ENCODE measurements at regions not wholly inside any gene's neighbourhood (a gene's known extent, or its start where the extent isn't known, plus 50 kb on each side); places are given as distances from the start of the nearest gene placed in this dataset.

GRCh38 chr16:87060034-87060986 is 256.9 kb downstream of the C16orf95 start:
- no peak for DNase-seq (ENCODE audit: low read depth in 1 of 2, low spot score in 1 of 2)

GRCh38 chr16:87061243-87061920 is 255.8 kb downstream of the C16orf95 start:
- no peak for DNase-seq (ENCODE audit: low read depth in 1 of 2, low spot score in 1 of 2)

DNA sequence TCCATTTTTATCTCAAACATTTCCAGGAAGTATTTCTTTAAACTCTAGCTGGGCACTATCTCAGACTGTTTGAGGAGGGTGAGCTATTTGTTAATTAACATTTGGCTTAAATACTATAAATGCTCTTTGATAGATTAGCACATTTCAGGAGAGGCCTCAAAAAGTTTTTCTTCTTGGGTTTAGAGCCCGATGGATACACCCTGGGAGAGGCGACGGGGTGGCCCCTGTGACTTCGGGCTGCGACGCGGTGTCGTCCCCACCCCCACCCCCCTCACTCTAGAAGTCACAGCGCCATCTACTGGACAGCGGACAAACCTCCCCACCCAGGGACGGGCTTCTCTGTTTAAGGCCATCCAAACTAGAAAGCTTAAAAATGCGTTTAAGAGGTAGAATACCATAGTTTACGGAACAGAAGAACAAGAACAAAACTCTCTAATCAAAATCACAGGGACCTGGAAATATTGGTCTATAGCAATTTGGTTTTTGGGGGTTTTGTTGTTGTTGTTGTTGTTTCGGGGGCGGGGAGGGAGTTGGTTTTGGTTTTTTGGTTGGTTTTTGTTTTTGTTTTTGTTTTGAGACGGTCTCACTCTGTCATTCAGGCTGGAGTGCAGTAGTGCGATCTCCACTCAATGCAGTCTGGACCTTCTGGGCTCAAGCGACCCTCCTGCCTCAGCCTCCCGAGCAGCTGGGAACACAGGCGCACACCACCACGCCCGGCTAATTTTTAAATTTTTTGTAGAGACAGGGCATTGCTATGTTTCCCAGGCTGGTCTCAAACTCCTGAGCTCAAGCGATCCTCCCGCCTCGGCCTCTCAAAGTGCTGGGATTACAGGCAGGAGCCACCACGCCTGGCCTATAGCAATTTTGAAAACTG is 254.4 kb downstream of the C16orf95 start:
- DNase-seq (ENCODE audit: low read depth in 1 of 2, low spot score in 1 of 2): peak in 1 of 2 donors; percentile 22

DNA sequence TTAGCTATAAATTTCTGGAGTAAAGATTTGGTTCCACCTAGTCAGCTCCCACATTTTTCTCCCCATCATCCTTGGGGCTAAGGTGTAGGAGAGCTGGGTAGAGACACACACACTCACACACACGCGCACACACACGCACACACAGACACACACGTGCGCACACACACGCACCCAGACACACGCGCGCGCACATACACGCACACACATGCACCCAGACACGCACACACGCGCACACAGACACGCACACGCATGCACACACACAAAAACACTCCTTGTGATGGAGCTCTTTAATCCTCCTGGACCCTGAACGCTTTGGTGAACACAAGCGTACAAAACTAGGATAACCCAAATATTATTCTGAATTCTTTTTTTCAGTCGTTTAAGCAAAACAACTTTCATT is 253.6 kb downstream of the C16orf95 start:
- no peak for DNase-seq (ENCODE audit: low read depth in 1 of 2, low spot score in 1 of 2)

DNA sequence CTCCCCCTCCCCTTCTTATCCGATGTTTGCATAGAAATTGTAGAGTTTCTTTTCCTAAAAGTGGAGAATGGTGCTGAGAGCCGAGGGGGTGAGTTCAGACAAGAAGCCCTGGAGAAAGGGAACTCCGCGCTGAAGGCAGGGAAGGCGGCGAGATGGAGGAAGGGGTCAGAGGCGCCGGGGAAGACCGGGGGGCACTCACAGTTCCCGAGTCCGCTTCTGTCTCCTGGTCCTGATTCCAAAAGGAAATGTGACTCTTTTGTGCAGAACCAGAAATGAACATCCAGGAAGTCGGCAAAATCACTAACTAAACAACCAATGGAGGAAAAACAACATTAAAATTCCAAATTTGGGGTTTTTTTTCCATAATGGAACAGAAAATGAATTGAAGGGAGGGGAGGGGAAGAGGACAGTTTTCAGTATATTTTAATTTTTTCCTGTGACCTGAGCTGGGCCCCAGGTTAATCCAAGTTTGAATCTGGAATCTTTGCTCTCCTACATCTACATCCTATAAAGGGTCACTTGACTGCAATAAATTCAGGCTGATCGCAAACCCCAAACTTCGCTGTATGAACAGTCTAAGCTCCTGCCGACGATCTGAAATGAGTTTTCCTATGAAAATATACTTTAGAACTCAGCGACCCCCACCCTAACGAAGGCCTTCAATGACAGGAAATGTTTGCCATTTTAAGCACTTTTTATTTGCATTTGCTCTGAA is 252.3 kb downstream of the C16orf95 start:
- no peak for DNase-seq (ENCODE audit: low read depth in 1 of 2, low spot score in 1 of 2)

DNA sequence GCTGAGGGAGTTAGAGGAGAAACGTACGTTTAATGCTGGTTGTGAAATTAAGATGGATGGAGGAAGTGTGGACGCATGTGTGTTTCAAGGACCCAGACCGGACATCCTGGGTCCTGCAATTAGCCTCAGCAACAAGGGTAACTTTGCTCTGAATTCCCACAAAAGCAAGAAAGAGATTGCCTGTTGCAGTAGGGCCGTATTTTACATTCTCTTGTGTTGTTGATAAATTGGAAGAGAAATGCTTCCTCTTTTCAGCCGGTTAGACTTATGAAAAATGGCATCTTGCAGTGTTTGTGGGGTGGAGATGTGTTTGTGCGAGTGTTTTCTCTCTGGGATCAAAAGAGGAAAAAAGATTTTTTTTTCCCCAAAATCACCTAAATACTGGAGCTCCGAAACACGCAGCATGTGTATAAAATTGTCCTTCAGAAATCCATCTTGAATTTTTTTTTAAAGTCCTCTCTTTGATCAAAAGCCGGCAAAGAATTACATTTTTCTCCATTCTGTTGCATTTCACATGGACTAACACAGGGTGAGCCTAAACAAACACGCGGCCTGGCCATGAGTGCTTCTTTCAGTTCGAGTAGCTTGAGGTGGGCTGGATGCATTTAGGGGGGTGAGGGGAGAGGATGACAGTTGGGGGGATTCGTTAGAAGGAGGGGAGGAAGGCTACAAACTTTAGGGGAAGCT is 251.6 kb downstream of the C16orf95 start:
- no peak for DNase-seq (ENCODE audit: low read depth in 1 of 2, low spot score in 1 of 2)

DNA sequence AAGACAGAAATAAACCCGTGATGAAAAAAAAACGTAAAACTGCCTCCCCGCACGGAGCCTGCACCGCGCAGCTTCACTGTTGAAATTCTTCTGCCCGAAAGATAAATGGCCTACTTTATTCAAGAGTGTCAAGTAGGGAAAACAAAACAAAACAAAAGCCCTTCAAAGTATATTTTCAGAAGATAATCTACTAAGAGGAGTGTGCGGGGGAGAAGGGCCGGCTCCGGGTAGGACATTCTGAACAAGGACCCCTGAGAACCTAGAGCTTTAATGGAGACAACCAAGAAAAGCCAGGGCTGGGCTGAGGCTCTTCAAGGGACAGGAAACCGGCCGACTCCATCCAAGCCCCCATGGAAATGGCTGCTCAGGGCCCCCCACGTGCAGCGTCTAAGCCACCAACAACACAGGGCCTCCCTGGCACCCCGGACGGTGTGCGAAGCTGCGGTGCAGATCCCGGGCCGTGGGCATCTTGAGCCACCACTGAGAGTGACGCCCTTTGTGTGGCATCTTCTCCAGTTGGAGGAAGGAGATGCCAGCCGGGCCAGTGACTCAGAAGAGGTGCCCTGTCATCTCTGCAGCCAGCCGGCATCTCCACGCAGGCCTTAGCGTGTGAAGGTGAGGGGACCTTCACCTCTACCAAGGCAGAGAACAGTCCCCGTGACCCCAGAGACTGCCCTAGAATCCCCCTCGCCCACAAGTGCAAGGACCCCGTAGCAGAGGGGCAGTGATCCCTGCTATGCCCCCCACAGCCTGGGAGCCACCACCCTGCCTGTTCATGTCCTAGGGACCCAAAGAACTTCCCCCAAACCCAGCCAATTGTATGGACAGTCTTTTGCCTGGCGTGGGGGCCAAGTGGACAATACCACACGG is 250.8 kb downstream of the C16orf95 start:
- DNase-seq (ENCODE audit: low read depth in 1 of 2, low spot score in 1 of 2): no peak

GRCh38 chr16:87067003-87067556 is 250.1 kb downstream of the C16orf95 start:
- DNase-seq (ENCODE audit: low read depth in 1 of 2, low spot score in 1 of 2): no peak

GRCh38 chr16:87067836-87068761 is 249.1 kb downstream of the C16orf95 start:
- no peak for DNase-seq (ENCODE audit: low read depth in 1 of 2, low spot score in 1 of 2)

DNA sequence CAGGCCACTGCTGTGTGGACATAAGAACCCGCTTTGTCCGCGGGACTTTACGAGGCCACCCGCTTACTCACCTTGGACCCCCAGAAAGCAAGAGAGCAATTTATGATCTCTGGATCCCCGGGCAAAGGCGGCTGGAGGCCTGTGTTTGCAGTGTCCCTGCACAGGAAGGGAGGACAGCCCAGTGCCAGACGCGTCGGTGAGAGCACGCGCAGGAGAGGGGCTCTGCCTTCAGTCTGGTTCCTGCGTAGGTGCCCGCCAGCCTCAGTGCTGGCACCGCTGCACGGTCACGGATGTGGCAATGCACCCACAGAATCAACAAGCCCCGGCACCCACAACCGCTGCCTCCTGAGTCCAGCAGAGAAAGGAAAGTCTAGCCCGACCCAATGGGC is 248.4 kb downstream of the C16orf95 start:
- no peak for DNase-seq (ENCODE audit: low read depth in 1 of 2, low spot score in 1 of 2)

DNA sequence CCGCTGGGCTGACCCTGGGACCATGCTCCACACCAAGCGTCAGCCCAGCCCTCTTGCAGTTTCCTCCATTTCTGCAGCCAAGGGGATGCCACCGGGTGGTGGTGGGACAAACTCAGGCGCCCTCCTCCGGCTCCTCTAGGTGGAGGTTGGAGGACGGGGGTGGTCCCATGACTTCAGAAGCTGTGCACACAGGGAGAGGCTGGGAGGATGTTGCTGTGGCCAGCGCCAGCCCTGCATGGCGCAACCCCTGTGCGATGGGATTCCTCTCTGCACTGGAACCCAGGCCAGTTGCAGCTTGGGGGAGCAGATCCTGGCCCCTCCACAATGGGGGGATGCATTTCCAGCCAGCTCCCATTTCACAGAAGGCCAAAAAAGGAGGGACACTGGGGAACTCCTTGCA is 246.5 kb downstream of the C16orf95 start:
- no peak for DNase-seq (ENCODE audit: low read depth in 1 of 2, low spot score in 1 of 2)

DNA sequence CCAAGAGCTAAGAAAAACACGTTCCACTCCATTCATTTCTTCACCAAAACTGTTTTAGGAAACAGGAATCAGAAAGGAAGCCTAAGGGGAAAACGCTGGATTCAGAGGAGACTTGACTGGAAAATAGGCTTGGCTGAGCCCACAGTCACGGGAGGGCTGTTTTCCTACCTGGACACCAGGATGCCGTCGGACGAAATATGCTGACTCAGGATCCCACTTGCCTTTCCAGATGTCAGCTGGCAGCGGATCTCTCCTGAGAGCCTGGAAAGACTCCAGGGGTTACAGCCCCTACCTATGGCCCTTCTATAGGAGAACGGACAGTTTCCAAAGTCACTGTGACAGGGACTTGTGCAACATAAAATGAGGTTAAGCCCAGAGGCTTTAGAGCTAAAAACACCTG is 245.1 kb downstream of the C16orf95 start:
- DNase-seq (ENCODE audit: low read depth in 1 of 2, low spot score in 1 of 2): no peak

GRCh38 chr16:87074641-87075318 is 242.4 kb downstream of the C16orf95 start:
- DNase-seq (ENCODE audit: low read depth in 1 of 2, low spot score in 1 of 2): no peak

DNA sequence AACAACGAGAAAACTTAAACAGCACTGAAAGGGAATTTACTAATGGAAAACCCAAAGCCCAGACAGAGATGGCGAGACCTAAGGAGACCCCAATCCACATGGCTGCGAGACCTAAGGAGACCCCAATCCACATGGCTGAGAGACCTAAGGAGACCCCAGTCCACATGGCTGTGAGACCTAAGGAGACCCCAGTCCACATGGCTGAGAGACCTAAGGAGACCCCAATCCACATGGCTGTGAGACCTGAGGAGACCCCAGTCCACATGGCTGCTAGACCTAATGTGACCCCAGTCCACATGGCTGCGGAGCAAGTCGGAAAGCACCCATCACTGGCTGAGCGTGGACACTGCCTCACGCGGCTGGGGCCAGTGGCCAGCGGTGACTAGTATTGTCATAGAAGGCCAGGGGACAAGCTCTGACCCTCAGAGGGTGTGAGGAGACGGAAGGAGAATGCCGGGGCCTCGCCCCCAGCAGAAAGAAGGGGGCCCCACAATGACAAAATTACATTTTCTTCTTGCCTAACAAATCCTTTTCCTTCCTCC is 241.8 kb downstream of the C16orf95 start:
- no peak for DNase-seq (ENCODE audit: low read depth in 1 of 2, low spot score in 1 of 2)

DNA sequence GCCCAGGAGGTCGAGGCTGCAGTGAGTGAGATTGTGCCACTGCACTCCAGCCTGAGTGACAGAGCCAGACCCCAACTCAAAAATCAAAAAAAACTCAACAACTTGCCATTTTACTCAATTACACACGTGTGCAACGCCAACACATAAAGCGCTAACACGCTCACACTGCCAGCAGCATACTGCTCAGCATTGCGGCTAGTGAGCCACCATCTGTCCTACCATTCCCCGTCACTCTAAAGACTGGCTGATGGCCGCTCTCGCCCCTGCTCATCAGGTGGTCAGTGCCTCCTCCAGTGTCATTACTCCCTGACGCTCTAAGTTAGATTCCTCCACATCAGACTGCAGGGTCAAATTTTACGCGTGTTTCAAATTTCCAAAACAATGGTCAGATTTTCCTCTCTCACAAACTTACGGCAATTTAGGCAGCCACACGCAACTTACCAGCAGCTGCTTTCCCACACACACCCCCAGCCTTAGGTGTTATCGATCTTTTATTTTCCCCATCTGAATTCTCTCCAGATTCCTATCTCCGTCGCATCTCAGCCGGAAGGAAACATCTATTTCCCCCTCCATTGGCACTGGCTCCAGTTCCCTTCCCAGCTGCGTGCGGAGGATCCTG is 240.8 kb downstream of the C16orf95 start:
- no peak for DNase-seq (ENCODE audit: low read depth in 1 of 2, low spot score in 1 of 2)

DNA sequence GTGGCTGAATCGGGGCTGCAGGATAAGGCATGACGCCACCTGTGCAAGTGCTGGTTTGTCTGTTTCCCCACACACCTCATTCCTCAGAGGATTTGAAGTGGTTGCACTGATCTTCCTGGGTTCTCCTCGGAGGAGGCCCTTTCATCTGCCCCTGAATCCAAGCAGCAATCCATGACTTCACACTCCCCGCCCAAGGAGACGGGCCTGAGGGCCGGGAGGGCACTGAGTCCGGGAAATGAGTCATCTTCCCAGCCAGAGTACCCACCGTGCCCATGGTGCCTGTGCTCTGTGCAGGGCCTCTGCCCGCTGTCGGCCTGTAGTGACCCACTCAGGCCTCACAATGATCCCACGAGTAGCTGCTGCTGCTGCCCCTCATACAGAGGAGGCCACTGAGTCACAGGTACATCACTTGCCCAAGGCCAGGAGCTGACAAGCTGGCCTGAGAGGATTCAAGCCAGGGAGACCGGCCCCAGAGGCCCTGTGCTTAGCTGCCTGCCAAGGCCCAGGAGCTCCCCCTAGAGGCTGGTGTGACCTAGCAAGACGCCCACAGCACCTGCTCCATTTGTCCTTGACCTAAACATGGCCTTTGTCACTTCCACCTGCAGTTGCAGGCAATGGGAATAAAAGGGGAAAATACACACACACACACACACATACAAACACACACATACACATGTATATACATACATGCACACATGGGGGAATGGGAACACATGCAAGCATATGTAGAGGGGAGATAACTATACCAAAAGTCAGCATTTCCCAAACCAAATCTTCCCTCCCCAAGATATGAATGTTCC is 240.0 kb downstream of the C16orf95 start:
- no peak for DNase-seq (ENCODE audit: low read depth in 1 of 2, low spot score in 1 of 2)
